ENCODE measurements at regions not wholly inside any gene's neighbourhood (a gene's known extent, or its start where the extent isn't known, plus 50 kb on each side); places are given as distances from the start of the nearest gene placed in this dataset.

DNA sequence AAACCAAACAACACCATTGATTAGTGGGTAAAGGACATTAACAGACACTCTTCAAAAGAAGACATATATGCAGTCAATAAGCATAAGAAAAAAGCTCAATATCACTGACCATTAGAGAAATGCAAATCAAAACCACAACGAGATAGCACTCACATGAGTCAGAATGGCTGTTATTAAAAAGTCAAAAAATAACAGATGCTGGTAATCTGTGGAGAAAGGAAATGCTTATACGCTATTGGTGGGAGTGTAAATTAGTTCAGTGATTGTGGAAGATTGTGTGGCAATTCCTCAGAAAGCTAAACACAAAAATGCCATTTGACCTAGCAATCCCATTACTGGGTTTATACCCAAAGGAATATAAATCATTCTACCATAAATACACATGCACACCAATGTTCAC lies 182.6 kb downstream of the TRPC6 start:
- no peak overlapping the region for H3K4me3 ChIP-seq (ENCODE audit: low read depth, low read length)
- TF ChIP-seq, protein P1, sequence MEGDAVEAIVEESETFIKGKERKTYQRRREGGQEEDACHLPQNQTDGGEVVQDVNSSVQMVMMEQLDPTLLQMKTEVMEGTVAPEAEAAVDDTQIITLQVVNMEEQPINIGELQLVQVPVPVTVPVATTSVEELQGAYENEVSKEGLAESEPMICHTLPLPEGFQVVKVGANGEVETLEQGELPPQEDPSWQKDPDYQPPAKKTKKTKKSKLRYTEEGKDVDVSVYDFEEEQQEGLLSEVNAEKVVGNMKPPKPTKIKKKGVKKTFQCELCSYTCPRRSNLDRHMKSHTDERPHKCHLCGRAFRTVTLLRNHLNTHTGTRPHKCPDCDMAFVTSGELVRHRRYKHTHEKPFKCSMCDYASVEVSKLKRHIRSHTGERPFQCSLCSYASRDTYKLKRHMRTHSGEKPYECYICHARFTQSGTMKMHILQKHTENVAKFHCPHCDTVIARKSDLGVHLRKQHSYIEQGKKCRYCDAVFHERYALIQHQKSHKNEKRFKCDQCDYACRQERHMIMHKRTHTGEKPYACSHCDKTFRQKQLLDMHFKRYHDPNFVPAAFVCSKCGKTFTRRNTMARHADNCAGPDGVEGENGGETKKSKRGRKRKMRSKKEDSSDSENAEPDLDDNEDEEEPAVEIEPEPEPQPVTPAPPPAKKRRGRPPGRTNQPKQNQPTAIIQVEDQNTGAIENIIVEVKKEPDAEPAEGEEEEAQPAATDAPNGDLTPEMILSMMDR (IDR thresholded peaks at IDR 0.05; ENCODE audit: insufficient read depth, low read depth, low read length) = no peak
- peak; percentile 82 for DNase-seq (ENCODE audit: low read depth)

DNA sequence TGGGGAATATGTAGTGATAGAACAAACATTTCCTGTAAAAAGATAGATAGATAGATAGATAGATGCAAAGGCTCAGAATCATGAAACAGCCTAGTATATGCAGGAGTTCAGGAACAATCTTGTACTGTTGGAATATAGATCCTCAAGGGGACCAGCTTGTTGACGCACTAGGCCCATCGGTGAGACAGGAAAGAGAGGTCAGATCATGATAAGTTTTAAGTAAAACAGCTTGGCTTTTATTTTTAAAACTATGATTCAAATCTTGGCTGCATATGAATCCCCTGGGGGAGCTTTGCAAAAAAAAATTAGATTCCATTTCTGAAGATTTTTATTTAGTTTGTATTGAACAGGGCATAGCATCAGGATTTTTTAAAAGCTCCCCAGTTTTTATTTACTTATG lies 185.8 kb downstream of the TRPC6 start:
- H3K4me3 ChIP-seq (ENCODE audit: low read depth, low read length) = no peak overlapping the region
- no peak for DNase-seq (ENCODE audit: low read depth)
- TF ChIP-seq, protein P1 (IDR thresholded peaks at IDR 0.05; ENCODE audit: insufficient read depth, low read depth, low read length) = no peak

DNA sequence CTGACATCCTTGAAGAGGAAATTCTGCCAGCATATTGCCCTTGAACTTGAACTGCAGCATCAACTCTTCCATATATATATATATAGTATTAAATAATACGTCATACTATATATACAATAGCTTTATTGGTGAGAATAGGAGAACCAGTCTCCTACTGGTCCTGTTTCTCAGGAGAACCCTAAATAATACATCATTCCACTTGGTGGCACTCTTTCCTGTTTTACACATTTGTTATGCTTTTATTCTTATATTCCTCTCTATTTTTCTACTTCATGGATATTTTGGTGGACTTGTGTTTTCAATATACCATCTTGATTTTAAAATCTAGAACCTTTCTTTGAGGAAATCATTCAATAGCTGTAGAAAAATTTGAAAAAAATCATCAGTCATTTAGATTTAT lies 193.3 kb downstream of the TRPC6 start:
- no peak overlapping the region for H3K4me3 ChIP-seq (ENCODE audit: low read depth, low read length)
- TF ChIP-seq, protein P1 (IDR thresholded peaks at IDR 0.05; ENCODE audit: insufficient read depth, low read depth, low read length) = peak; percentile 15
- peak; percentile 19 for DNase-seq (ENCODE audit: low read depth)

DNA sequence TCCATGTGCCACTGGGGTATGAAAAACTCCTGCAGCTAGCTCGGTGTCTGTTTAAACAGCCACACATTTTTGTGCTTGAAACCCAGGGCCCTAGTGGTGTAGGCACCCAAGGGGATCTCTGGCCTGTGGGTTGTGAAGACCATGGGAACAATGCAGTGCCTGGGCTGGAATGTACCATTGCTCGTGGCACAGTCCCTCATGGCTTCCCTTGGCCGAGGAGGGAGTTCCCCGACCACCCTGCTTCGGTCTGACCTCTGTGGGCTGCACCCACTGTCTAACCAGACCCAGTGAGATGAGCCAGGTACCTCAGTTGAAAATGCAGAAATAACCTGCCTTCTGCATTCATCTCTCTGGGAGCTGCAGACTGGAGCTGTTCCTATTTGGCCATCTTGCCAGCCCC lies 214.0 kb downstream of the TRPC6 start:
- no peak for DNase-seq (ENCODE audit: low read depth)
- no peak overlapping the region for H3K4me3 ChIP-seq (ENCODE audit: low read depth, low read length)

DNA sequence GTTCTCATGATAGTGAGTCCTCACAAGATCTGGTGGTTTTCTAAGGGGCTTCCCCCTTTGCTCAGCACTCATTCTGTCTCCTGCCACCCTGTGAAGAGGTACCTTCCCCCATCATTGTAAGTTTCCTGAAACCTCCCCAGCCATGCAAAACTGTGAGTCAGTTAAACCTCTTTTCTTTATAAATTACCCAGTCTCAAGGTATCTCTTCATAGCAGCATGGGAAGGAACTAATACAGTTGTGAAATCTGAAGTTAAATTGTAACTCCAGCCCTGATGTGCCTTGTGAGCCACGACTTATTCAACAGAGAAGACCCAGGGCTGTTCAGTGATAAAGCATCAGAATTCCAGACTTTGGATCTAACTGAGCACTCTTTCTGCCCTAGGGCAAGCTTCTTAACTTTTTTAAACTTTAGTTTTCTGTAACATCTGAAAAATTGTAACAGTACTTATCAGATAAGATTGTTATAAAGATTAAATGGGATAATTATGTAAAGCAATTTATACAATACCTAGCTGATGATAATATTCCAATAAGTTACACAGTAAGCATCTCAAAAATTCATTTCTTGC lies 220.0 kb downstream of the TRPC6 start:
- H3K4me3 ChIP-seq (ENCODE audit: low read depth, low read length) = no peak overlapping the region
- TF ChIP-seq, protein P1 (IDR thresholded peaks at IDR 0.05; ENCODE audit: insufficient read depth, low read depth, low read length) = no peak
- no peak for DNase-seq (ENCODE audit: low read depth)

More for the DNA sequence above, 214.0 kb downstream of the TRPC6 start:
- TF ChIP-seq, protein P1 (IDR thresholded peaks at IDR 0.05; ENCODE audit: insufficient read depth, low read depth, low read length) = no peak

DNA sequence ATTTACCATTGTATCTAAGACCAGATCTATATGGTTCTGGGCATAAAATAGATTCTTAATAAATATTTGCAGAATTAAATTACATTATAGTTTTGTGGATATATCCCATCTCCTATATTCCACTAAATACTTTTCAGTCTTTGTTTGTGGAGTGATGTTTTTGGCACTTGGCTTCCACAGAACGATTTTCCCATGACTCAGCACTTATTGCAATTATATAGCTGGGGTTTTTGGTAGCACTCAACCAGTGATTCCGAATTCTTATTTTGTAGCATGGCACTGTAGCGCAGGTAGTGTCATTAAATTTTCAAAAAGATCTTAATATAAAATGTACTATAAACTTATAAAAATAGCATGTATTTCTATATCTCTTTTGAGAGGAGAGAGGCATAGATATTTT lies 221.2 kb downstream of the TRPC6 start:
- TF ChIP-seq, protein P1 (IDR thresholded peaks at IDR 0.05; ENCODE audit: insufficient read depth, low read depth, low read length) = no peak
- no peak overlapping the region for H3K4me3 ChIP-seq (ENCODE audit: low read depth, low read length)
- DNase-seq (ENCODE audit: low read depth) = no peak

DNA sequence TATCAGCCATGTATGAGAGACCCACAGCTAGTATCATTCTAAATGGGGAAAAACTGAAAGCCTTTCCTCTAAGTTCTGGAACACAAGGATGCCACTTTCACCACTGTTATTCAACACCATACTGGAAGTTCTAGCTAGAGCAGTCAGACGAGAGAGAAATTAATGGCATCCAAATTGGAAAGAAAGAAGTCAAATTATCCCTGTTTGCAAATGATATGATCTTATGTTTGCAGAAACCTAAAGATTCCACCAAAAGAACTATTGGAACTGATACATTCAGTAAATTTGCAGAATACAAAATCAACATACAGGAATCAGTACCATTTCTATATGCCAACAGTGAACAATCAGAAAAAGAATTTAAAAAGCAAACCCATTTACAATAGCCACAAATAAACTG lies 226.0 kb downstream of the TRPC6 start:
- TF ChIP-seq, protein P1 (IDR thresholded peaks at IDR 0.05; ENCODE audit: insufficient read depth, low read depth, low read length) = no peak
- no peak overlapping the region for H3K4me3 ChIP-seq (ENCODE audit: low read depth, low read length)
- no peak for DNase-seq (ENCODE audit: low read depth)

Measured in fibroblast of villous mesenchyme (primary cell).